ENCODE measurements at regions not wholly inside any gene's neighbourhood (a gene's known extent, or its start where the extent isn't known, plus 50 kb on each side); places are given as distances from the start of the nearest gene placed in this dataset.

GRCh38 chr20:9981829-9982228 is 53.0 kb upstream of the ANKEF1 start:
- DNase-seq: no peak

GRCh38 chr20:9978397-9979004 is 56.3 kb upstream of the ANKEF1 start:
- DNase-seq: peak; percentile 90

GRCh38 chr20:9977629-9978028 is 57.2 kb upstream of the ANKEF1 start:
- no peak for DNase-seq

- no peak for DNase-seq
These were observed 60.5 kb upstream of the ANKEF1 start for GRCh38 chr20:9974324-9974723.

GRCh38 chr20:9971746-9972145 is 63.0 kb upstream of the ANKEF1 start:
- no peak for DNase-seq

GRCh38 chr20:9969626-9970025 is 65.2 kb upstream of the ANKEF1 start:
- no peak for DNase-seq

GRCh38 chr20:9968015-9968414 is 66.8 kb upstream of the ANKEF1 start:
- DNase-seq: no peak

- DNase-seq: no peak
These were observed 67.8 kb upstream of the ANKEF1 start for GRCh38 chr20:9966966-9967365.

- DNase-seq: no peak
These were observed 71.8 kb upstream of the ANKEF1 start for GRCh38 chr20:9963029-9963428.

- DNase-seq: no peak
These were observed 76.1 kb upstream of the ANKEF1 start for GRCh38 chr20:9958693-9959092.

- no peak for DNase-seq
These were observed 79.1 kb upstream of the ANKEF1 start for GRCh38 chr20:9955646-9956045.

- DNase-seq: no peak
These were observed 85.2 kb upstream of the ANKEF1 start for GRCh38 chr20:9949563-9949962.

- no peak for DNase-seq
These were observed 89.4 kb upstream of the ANKEF1 start for GRCh38 chr20:9945408-9945807.

GRCh38 chr20:9942736-9943135 is 92.1 kb upstream of the ANKEF1 start:
- DNase-seq: no peak

GRCh38 chr20:9940329-9940728 is 94.5 kb upstream of the ANKEF1 start:
- DNase-seq: no peak

GRCh38 chr20:9939231-9939630 is 95.6 kb upstream of the ANKEF1 start:
- DNase-seq: no peak

- no peak for DNase-seq
These were observed 96.4 kb upstream of the PAK5 start for GRCh38 chr20:9935285-9935684.

- DNase-seq: peak; percentile 59
These were observed 91.3 kb upstream of the PAK5 start for GRCh38 chr20:9930142-9930541.

- peak; percentile 64 for DNase-seq
These were observed 90.1 kb upstream of the PAK5 start for GRCh38 chr20:9928955-9929354.

- DNase-seq: no peak
These were observed 89.4 kb upstream of the PAK5 start for GRCh38 chr20:9928281-9928737.

GRCh38 chr20:9927224-9927623 is 88.3 kb upstream of the PAK5 start:
- no peak for DNase-seq

GRCh38 chr20:9926476-9926875 is 87.6 kb upstream of the PAK5 start:
- no peak for DNase-seq

GRCh38 chr20:9926007-9926406 is 87.1 kb upstream of the PAK5 start:
- DNase-seq: no peak

GRCh38 chr20:9923648-9924047 is 84.8 kb upstream of the PAK5 start:
- no peak for DNase-seq

- no peak for DNase-seq
These were observed 82.0 kb upstream of the PAK5 start for GRCh38 chr20:9920866-9921265.
